Adrenal gland (tissue), 5 donors: ENCODE measurements at regions not wholly inside any gene's neighbourhood (a gene's known extent, or its start where the extent isn't known, plus 50 kb on each side); places are given as distances from the start of the nearest gene placed in this dataset.

ENCODE experiments used
- CTCF ChIP-seq, 6 experiments: fragments of 450-650 bp in 4 of 6; fragments of 200-600 bp in 2 of 6; sonication (generic) in 1 of 6; IDR thresholded peaks; 1 replicate in 5 of 6; 2 replicates in 1 of 6; pipeline versions ENCODE4 v1.5.1 to v1.8.0; 2016 to 2021; ENCODE audit warnings: antibody characterized with exemption in 6 of 6, mild to moderate bottlenecking in 2 of 6, moderate library complexity in 1 of 6
- POLR2A ChIP-seq, 2 donors: fragments of 450-650 bp; IDR thresholded peaks; one replicate each; pipeline ENCODE4 v1.6.1; 2017; ENCODE audit warnings: antibody characterized with exemption in 2 of 2, mild to moderate bottlenecking in 2 of 2, moderate library complexity in 1 of 2
- donor health status: DM: no; HTN: no; CAD: no.

GRCh38 chr13:40124633-40125015 is 469.2 kb downstream of the COG6 start:
- no peak for TF ChIP-seq CTCF (IDR thresholded peaks at IDR 0.05)
- TF ChIP-seq POLR2A (IDR thresholded peaks at IDR 0.05): no peak
